Activated CD4-positive, CD25-positive, alpha-beta regulatory T cell (primary cell): ENCODE measurements at regions not wholly inside any gene's neighbourhood (a gene's known extent, or its start where the extent isn't known, plus 50 kb on each side); places are given as distances from the start of the nearest gene placed in this dataset.

Experiments
- DNase-seq, 4 experiments: peaks; one replicate each; lab custom pipeline; 2025; lab: John Stamatoyannopoulos, UW

GRCh38 chr7:371119-371778 lies 81.3 kb downstream of the FOXL3 start:
- DNase-seq = no peak

- no peak for DNase-seq
Observed at GRCh38 chr7:371779-372545, 82.0 kb downstream of the FOXL3 start.

- no peak for DNase-seq
Observed at GRCh38 chr7:372546-372931, 82.6 kb downstream of the FOXL3 start.

GRCh38 chr7:372932-373791 lies 83.2 kb downstream of the FOXL3 start:
- no peak for DNase-seq

GRCh38 chr7:373818-374705 lies 84.1 kb downstream of the FOXL3 start:
- no peak for DNase-seq

- DNase-seq = no peak
Observed at GRCh38 chr7:374706-375311, 84.8 kb downstream of the FOXL3 start.

GRCh38 chr7:375321-375831 lies 85.4 kb downstream of the FOXL3 start:
- DNase-seq = no peak

- DNase-seq = no peak
Observed at GRCh38 chr7:375901-376305, 85.9 kb downstream of the FOXL3 start.

- DNase-seq = no peak
Observed at GRCh38 chr7:376306-377079, 86.5 kb downstream of the FOXL3 start.

GRCh38 chr7:377080-378040 lies 87.4 kb downstream of the FOXL3 start:
- no peak for DNase-seq

- DNase-seq = no peak
Observed at GRCh38 chr7:378041-378420, 88.1 kb downstream of the FOXL3 start.

GRCh38 chr7:378551-379455 lies 88.8 kb downstream of the FOXL3 start:
- no peak for DNase-seq

GRCh38 chr7:379456-380138 lies 89.6 kb downstream of the FOXL3 start:
- no peak for DNase-seq

GRCh38 chr7:380139-380485 lies 90.1 kb downstream of the FOXL3 start:
- no peak for DNase-seq

GRCh38 chr7:380711-381210 lies 90.8 kb downstream of the FOXL3 start:
- no peak for DNase-seq

GRCh38 chr7:381211-382042 lies 91.5 kb downstream of the FOXL3 start:
- no peak for DNase-seq

GRCh38 chr7:382043-382400 lies 92.1 kb downstream of the FOXL3 start:
- DNase-seq = no peak
